Progenitor cell of endocrine pancreas (in vitro differentiated cells): ENCODE measurements at regions not wholly inside any gene's neighbourhood (a gene's known extent, or its start where the extent isn't known, plus 50 kb on each side); places are given as distances from the start of the nearest gene placed in this dataset.
A peak's percentile ranks its signal among the peaks of the same experiment; 100 is the strongest.
"Not testable (repeated sequence)": the region's sequence is repeated elsewhere in the genome, so short reads cannot be mapped to it uniquely, and the experiment has no call there.

Experiments
- DNase-seq: peaks from one replicate; pipeline ENCODE4 v3.0.0; 2021; ENCODE audit warnings: low spot score; ENCODE audit not compliant: unreplicated experiment
- H3K27ac Mint-ChIP-seq: 2 replicates; pipeline ENCODE4 v1.8.0; 2021; ENCODE audit warnings: mild to moderate bottlenecking, moderate library complexity, mixed read lengths
- H3K27me3 Mint-ChIP-seq: 2 replicates; pipeline ENCODE4 v1.8.0; 2021; ENCODE audit warnings: mixed read lengths
- H3K36me3 Mint-ChIP-seq: 2 replicates; pipeline ENCODE4 v1.8.0; 2022; ENCODE audit warnings: mixed read lengths; ENCODE audit not compliant: insufficient read depth
- H3K4me1 Mint-ChIP-seq: 2 replicates; pipeline ENCODE4 v1.8.0; 2021; ENCODE audit warnings: low read depth, mixed read lengths
- H3K4me3 Mint-ChIP-seq: 2 replicates; pipeline ENCODE4 v1.8.0; 2021; ENCODE audit warnings: low read depth, mild to moderate bottlenecking, moderate library complexity, mixed read lengths
- H3K9me3 Mint-ChIP-seq: 2 replicates; pipeline ENCODE4 v1.8.0; 2021; ENCODE audit warnings: low read depth, mixed read lengths
- CTCF ChIP-seq: fragments of 200-600 bp; sonication (generic); IDR thresholded peaks from one replicate; pipeline ENCODE4 v1.5.0; 2021; ENCODE audit warnings: antibody characterized with exemption, mild to moderate bottlenecking; ENCODE audit not compliant: unreplicated experiment

DNA sequence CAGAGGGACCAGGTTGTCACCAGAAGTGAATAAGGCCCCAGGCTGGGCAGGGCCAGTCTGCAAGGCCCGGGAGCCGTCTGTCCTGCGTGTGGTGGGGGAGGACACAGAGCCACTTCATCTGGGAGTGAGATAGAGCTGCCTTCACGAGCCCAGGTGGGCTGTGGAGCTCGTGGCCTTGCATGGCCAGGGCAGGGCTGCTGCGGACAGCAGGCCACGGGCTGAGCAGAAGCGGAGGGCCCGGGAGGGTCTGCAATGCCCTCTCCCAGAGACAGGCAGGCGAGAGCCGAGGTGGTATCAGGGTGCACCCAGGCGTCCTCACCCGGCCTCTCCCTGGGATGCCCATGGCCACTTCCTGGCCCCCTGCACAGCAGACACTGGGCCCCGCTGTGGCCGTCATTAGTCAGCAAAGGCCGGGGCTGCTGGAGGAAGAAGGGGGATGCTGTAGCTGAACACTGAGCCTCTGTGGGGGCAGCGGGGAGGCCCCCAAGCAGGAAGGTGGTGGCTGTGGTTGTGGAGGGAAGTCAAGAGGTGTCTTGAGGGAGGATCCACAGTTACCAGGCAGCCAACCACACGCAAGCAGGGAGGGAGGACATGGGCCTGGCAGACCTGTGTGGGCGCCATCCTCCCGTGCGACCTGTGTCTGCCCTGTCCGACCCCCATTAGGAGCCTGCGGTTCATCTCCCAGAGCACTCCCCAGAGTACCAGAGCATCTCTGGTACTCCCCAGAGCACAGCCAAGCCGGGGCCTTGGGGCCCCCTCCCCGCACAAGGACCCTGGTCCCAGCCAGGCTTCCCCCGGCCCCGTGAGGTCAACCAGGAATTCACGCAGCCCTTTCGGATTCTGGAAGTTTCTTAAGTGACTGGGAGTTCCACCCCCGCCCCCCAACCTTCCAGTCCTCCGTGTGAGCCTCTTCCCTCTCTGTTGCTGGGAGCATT lies 1109.5 kb downstream of the BRD1 start:
- H3K4me3 Mint-ChIP-seq = no peak overlapping the region
- H3K27ac Mint-ChIP-seq = no peak overlapping the region
- H3K36me3 Mint-ChIP-seq = peaks cover 6% of the 10 kb centered on the region
- no peak for DNase-seq
- no peak for TF ChIP-seq CTCF
- H3K9me3 Mint-ChIP-seq = no peaks in the 10 kb centered on the region
- H3K4me1 Mint-ChIP-seq = peaks cover 2% of the 10 kb centered on the region
- H3K27me3 Mint-ChIP-seq = no peaks in the 10 kb centered on the region

GRCh38 chr22:48717076-48717810 lies 1110.4 kb downstream of the BRD1 start:
- no peak for TF ChIP-seq CTCF
- peaks cover 6% of the 10 kb centered on the region for H3K36me3 Mint-ChIP-seq
- H3K27ac Mint-ChIP-seq = peak overlapping the region; percentile 4

DNA sequence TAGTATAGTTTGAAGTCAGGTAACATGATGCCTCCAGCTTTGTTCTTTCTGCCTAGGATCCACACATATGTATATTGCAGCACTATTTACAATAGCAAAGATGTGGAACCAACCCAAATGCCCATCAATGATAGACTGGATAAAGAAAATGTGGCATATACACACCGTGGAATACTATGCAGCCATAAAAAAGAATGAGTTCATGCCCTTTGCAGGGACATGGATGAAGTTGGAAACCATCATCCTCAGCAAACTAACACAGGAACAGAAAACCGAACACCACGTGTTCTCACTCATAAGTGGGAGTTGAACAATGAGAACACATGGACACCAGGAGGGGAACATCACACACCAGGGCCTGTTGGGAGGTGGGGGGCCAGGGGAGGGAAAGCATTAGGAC lies 1111.5 kb downstream of the BRD1 start:
- H3K4me1 Mint-ChIP-seq, H3K9me3 Mint-ChIP-seq, H3K36me3 Mint-ChIP-seq, H3K4me3 Mint-ChIP-seq, H3K27me3 Mint-ChIP-seq, H3K27ac Mint-ChIP-seq, DNase-seq: not testable (repeated sequence)

More at GRCh38 chr22:48717076-48717810, 1110.4 kb downstream of the BRD1 start:
- no peak for DNase-seq
- Mint-ChIP-seq H3K4me3 (no peak overlapping the region), H3K9me3 (no peaks in the 10 kb centered on the region), H3K4me1 (peaks cover 2% of the 10 kb centered on the region), H3K27me3 (no peaks in the 10 kb centered on the region)

DNA sequence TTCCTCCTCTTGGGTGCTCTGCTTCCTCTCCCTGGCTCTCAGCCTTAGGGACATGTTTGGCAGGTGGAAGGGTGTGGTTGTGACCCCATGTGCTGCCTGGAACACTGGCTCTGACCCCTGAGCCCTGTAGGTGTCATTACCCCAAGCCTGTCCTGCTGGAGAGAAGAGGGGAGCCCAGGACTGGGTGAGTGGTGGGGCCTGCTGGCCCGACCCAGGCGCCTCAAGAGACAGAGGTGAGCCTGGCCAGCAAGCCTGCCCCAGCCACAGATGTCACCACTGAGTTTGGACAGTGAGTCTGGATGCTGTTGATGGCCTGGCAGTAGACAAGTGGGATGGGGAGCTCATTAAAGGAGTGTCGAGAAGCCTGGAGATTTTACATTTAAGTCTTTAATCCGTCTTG lies 1112.2 kb downstream of the BRD1 start:
- H3K4me3 Mint-ChIP-seq = no peak overlapping the region
- no peak overlapping the region for H3K27ac Mint-ChIP-seq
- H3K27me3 Mint-ChIP-seq = no peaks in the 10 kb centered on the region
- no peak for DNase-seq
- peaks cover 6% of the 10 kb centered on the region for H3K36me3 Mint-ChIP-seq
- no peaks in the 10 kb centered on the region for H3K9me3 Mint-ChIP-seq
- H3K4me1 Mint-ChIP-seq = peaks cover 2% of the 10 kb centered on the region
- TF ChIP-seq CTCF = no peak

- no peak for DNase-seq
- no peaks in the 10 kb centered on the region for H3K27me3 Mint-ChIP-seq
- no peak overlapping the region for H3K4me3 Mint-ChIP-seq
- no peak for TF ChIP-seq CTCF
- peaks cover 6% of the 10 kb centered on the region for H3K36me3 Mint-ChIP-seq
- H3K27ac Mint-ChIP-seq = no peak overlapping the region
- peaks cover under 1% of the 10 kb centered on the region for H3K4me1 Mint-ChIP-seq
- H3K9me3 Mint-ChIP-seq = no peaks in the 10 kb centered on the region
These were observed 1113.4 kb downstream of the BRD1 start for GRCh38 chr22:48714231-48714630.
